ENCODE measurements at regions not wholly inside any gene's neighbourhood (a gene's known extent, or its start where the extent isn't known, plus 50 kb on each side); places are given as distances from the start of the nearest gene placed in this dataset.

DNA sequence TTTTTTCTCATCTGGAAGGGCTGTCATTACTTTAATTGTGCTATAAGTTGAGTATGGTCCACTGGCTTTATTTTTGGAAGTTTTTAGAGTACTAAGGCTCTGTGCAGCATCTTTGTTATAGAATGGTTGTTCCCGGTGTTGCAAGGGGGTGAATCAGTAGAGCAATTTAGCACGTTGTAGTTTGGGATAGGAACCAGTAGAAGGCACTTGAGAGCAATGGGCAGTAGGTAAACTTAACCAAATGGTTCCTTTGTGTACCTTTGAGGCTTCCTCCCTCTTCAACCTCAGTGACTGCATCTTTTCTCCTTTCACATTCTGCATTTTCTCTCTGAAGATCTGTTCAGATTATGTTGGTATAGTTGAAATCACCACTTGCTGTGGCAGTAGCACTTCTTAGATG, 238.2 kb upstream of the SYT4 start:
- Histone ChIP-seq H3K27ac (no peak overlapping the region), H3K4me1 (no peaks in the 10 kb centered on the region), H3K36me3 (no peaks in the 10 kb centered on the region), H3K4me3 (no peak overlapping the region), H3K27me3 (no peaks in the 10 kb centered on the region), H3K9me3 (peaks cover 12% of the 10 kb centered on the region)
- no peak for DNase-seq (ENCODE audit: low spot score in 2 of 2)
- 71% methylated on average over 2 of the region's 2 CpGs for WGBS
- TF ChIP-seq, protein P1, sequence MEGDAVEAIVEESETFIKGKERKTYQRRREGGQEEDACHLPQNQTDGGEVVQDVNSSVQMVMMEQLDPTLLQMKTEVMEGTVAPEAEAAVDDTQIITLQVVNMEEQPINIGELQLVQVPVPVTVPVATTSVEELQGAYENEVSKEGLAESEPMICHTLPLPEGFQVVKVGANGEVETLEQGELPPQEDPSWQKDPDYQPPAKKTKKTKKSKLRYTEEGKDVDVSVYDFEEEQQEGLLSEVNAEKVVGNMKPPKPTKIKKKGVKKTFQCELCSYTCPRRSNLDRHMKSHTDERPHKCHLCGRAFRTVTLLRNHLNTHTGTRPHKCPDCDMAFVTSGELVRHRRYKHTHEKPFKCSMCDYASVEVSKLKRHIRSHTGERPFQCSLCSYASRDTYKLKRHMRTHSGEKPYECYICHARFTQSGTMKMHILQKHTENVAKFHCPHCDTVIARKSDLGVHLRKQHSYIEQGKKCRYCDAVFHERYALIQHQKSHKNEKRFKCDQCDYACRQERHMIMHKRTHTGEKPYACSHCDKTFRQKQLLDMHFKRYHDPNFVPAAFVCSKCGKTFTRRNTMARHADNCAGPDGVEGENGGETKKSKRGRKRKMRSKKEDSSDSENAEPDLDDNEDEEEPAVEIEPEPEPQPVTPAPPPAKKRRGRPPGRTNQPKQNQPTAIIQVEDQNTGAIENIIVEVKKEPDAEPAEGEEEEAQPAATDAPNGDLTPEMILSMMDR (IDR thresholded peaks at IDR 0.05) = no peak

DNA sequence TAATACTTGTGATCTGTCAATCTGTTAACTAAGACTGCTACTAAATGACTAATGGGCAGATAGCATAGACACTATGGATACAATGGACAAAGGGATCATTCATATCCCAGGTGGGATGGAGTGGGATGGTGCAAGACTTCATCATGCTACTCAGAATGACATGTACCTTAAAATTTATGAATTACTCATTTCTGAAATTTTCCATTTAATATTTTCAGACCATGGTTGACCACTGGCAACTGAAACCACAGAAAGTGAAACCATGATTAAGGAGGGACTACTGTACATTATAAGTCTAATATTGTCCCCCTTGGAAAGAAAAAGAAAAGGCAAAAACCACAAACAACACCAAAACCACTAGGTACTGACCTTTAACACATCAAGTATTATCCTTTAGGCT, 247.0 kb upstream of the SYT4 start:
- DNase-seq (ENCODE audit: low spot score in 2 of 2) = no peak
- Histone ChIP-seq H3K4me3 (no peak overlapping the region), H3K27me3 (no peaks in the 10 kb centered on the region), H3K27ac (no peak overlapping the region), H3K9me3 (no peaks in the 10 kb centered on the region), H3K4me1 (no peaks in the 10 kb centered on the region), H3K36me3 (no peaks in the 10 kb centered on the region)
- TF ChIP-seq, protein P1 (IDR thresholded peaks at IDR 0.05) = no peak
- TF ChIP-seq EP300 (IDR thresholded peaks at IDR 0.05) = no peak
- TF ChIP-seq POLR2A (IDR thresholded peaks at IDR 0.05) = no peak
- no peak for TF ChIP-seq POLR2AphosphoS5 (IDR thresholded peaks at IDR 0.05)

- no peak overlapping the region for H3K4me3 ChIP-seq
- no peaks in the 10 kb centered on the region for H3K4me1 ChIP-seq
- no peaks in the 10 kb centered on the region for H3K27me3 ChIP-seq
- WGBS = 26% methylated on average over 2 of the region's 2 CpGs
- H3K27ac ChIP-seq = no peak overlapping the region
- TF ChIP-seq EP300 (IDR thresholded peaks at IDR 0.05) = no peak
- H3K9me3 ChIP-seq = no peaks in the 10 kb centered on the region
- no peak for DNase-seq (ENCODE audit: low spot score in 2 of 2)
- H3K36me3 ChIP-seq = no peaks in the 10 kb centered on the region
Observed at GRCh38 chr18:43525169-43525568, 247.9 kb upstream of the SYT4 start.

GRCh38 chr18:43526426-43527145, 249.3 kb upstream of the SYT4 start:
- WGBS = 39% methylated on average over 2 of the region's 2 CpGs
- no peak for DNase-seq (ENCODE audit: low spot score in 2 of 2)

DNA sequence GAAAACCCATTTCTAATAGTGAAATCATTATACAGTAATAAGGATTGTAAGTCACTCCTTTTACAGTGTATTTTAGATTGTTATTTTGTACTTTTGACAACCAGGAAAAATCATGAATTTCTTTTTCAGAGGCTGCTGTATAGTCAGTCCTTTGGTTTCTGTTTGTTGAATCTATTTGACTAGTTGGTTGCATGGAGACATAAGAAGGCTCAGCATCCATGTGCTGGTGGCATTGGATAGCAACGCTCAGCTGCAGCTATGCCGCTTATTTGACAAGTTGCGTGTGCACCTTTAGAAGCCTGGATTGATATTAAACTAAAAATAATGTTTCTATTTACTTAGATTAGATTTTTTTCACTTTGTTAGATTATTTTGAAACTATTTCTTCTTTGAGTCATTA, 254.1 kb upstream of the SYT4 start:
- no peaks in the 10 kb centered on the region for H3K4me1 ChIP-seq
- WGBS = 92% methylated on average over 3 of the region's 3 CpGs
- TF ChIP-seq POLR2A (IDR thresholded peaks at IDR 0.05) = no peak
- TF ChIP-seq EP300 (IDR thresholded peaks at IDR 0.05) = no peak
- TF ChIP-seq, protein P1 (IDR thresholded peaks at IDR 0.05) = no peak
- no peak for TF ChIP-seq POLR2AphosphoS5 (IDR thresholded peaks at IDR 0.05)
- no peak overlapping the region for H3K27ac ChIP-seq
- no peaks in the 10 kb centered on the region for H3K9me3 ChIP-seq
- H3K27me3 ChIP-seq = no peaks in the 10 kb centered on the region
- H3K4me3 ChIP-seq = no peak overlapping the region
- H3K36me3 ChIP-seq = no peaks in the 10 kb centered on the region
- DNase-seq (ENCODE audit: low spot score in 2 of 2) = no peak

More at GRCh38 chr18:43526426-43527145, 249.3 kb upstream of the SYT4 start:
- H3K27ac ChIP-seq = no peak overlapping the region
- H3K4me3 ChIP-seq = no peak overlapping the region
- no peaks in the 10 kb centered on the region for H3K36me3 ChIP-seq
- no peak for TF ChIP-seq EP300 (IDR thresholded peaks at IDR 0.05)
- no peak for TF ChIP-seq POLR2AphosphoS5 (IDR thresholded peaks at IDR 0.05)
- no peak for TF ChIP-seq POLR2A (IDR thresholded peaks at IDR 0.05)
- TF ChIP-seq, protein P1 (IDR thresholded peaks at IDR 0.05) = no peak
- no peaks in the 10 kb centered on the region for H3K9me3 ChIP-seq
- no peaks in the 10 kb centered on the region for H3K27me3 ChIP-seq
- no peaks in the 10 kb centered on the region for H3K4me1 ChIP-seq

DNA sequence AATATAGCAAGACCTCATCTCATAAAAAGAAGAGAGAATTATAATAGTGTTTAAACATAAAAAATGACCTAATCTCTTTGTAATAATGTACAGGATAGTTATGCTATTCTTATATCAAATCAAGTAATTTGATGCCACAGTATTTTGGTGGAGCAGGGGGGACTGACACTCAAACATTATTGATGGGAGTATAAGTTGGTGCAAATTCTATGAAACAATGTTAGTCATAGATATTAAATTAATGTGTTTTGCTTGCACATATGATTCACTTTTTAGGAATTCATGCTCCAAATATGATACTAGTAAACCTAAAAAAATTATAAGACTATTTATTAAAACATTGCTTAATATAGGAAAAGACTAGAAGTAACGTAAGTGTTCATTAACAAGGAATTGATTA, 256.1 kb upstream of the SYT4 start:
- H3K9me3 ChIP-seq = no peaks in the 10 kb centered on the region
- H3K4me1 ChIP-seq = no peaks in the 10 kb centered on the region
- no peaks in the 10 kb centered on the region for H3K36me3 ChIP-seq
- no peak for DNase-seq (ENCODE audit: low spot score in 2 of 2)
- TF ChIP-seq POLR2AphosphoS5 (IDR thresholded peaks at IDR 0.05) = no peak
- TF ChIP-seq POLR2A (IDR thresholded peaks at IDR 0.05) = no peak
- TF ChIP-seq EP300 (IDR thresholded peaks at IDR 0.05) = no peak
- TF ChIP-seq, protein P1 (IDR thresholded peaks at IDR 0.05) = no peak
- H3K27me3 ChIP-seq = no peaks in the 10 kb centered on the region
- no peak overlapping the region for H3K4me3 ChIP-seq
- 92% methylated on average over 1 of the region's 1 CpG for WGBS
- no peak overlapping the region for H3K27ac ChIP-seq

Data from suprapubic skin (tissue), 4 donors.